Femur (tissue), 1 donor: ENCODE measurements at regions not wholly inside any gene's neighbourhood (a gene's known extent, or its start where the extent isn't known, plus 50 kb on each side); places are given as distances from the start of the nearest gene placed in this dataset.
"Not testable (repeated sequence)": the region's sequence is repeated elsewhere in the genome, so short reads cannot be mapped to it uniquely, and the experiment has no call there.

ENCODE experiments used
- DNase-seq: peaks from one replicate; pipeline ENCODE4 v3.0.0-alpha.2; 2017

DNA sequence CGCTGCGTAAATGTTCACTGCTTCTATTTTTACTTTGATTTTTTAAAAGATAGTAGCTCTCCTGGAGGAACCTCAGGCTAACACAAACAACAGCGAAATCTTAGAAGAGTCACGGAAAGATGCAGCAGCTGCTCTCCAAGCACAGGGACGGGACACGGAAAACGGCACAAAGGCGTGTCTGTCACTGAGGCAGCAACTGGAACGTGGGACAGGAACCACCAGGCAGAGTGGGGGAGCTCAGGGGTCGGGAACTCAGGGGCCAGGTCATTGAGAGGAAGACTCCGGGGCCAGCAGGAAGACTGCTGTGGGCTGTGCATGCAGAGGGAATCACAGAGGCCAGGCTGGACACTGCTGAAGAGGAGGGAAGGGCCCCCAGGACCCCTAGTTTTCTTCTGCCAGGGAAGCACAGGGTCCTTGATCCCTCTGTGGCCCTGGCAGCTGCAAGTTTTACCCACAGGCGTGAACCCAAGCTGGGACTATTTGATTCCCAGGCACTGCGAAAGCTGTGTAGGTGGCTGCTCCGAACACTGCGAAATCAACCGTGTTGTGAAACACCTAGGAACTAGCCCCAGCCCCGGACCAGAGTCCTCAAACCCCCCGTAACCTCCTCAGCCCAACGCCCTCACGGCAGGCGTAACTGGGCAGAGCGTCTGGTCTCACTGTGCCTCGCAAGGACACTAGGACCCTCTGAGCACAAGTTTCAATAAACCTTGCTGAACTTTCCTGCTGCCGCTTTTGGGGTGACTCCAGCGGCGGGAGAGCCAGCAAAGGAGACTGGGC, 263.0 kb downstream of the EIPR1 start:
- no peak for DNase-seq

DNA sequence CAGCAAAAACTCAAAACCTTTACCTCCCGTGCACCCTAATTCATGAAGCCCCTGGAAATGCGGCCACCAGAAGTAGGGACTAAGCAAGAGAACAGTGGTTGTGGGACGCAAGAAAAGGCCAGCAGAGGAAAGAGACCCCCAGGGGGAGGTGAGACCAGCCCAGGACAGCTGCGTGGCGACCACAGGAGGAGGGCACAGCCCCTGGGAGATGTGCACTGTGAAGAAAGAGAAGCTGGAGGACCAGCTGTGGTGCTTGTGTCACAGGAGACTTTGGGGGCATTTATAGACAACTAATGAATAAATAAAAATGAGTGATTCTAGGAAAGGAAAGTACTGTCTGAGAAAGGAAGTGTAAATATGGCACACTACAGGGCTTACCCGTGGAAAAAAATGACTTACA, 263.8 kb downstream of the EIPR1 start:
- no peak for DNase-seq

DNA sequence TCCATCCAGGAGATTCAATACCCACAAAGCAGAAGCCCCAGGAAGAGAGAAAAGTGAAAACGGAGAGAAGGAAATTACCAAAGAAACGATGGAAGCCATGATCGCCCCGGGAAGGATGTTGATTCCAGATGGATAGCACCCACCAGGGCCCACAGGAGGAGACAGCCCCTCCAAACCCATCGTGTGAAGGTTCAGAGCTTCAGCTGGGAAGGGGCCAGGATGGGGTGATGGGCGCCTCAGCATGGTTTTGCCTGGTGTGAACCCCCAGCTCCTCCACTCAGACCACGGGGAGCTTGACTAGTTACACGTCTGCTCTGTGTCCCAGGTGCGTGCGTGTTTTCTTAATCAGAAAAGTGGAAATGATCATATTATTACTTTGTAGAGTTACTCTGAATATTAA, 264.5 kb downstream of the EIPR1 start:
- DNase-seq: no peak

DNA sequence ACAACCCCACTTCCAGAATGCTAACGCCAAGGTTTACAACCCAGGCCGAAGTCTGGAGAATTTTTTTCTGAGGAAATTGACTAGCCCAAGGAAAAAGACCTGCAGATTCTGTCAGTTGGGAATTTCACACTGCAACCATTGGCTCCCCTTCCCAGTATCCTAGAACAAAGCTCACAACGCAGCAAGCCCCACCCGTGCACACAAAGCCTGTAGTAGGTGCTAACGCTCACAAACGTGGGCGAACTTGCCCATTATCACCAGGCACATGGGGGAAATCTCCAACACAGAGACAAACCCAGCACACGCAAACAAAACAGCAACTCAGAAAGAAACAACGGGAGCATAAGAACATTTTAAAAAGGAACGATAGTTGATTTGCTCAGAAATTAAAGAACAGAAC, 265.1 kb downstream of the EIPR1 start:
- no peak for DNase-seq

DNA sequence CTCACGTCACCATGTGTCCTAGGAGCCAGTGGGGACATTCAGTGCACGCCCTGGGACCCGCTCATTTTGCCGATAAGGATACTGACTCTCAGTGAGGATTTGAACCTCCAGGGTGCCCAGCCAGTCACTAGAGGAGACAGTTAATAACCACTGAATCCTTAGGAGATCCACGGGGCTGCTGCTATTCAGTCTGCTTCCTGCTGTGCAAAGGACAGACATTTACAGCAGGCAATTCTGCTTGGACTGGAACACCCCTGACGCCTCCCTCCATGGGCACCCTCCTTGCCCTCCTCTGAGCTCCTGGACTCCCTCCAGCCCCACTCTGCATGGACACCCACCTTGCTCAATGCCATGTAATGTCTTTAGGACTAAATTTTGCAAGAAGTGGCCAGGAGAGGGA, 265.5 kb downstream of the EIPR1 start:
- DNase-seq: no peak

DNA sequence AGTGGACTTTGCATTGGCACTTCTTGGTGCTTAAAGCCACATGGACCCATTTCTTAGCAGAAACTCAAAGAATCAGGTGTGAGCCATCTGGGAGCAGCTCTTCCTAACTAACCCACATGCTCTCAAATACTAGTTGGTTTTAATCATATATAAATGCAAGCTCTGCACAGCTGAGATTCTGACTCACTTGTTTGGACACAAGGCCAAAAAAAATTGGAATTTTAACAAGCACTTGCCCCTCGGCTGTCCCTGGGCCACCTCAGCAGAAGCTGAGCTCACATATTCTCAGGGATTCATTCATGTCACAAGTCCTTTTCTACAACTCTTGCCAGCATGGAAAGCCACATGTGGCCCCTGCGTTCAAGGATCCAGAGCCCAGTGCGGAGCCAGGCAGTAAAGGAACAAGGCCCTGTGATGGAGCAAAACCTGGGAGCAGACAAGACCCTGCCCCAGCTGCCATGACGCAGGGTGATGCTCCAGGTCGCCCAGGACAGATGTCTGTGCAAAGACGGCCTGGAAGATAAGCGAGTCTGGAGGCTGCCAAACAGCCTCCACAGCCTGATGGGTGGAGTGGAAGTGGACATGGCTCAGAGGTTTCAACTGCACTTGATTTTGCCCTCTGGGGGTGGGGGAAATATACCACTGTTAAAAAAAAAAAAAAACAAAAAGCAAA, 266.5 kb downstream of the EIPR1 start:
- DNase-seq: no peak

DNA sequence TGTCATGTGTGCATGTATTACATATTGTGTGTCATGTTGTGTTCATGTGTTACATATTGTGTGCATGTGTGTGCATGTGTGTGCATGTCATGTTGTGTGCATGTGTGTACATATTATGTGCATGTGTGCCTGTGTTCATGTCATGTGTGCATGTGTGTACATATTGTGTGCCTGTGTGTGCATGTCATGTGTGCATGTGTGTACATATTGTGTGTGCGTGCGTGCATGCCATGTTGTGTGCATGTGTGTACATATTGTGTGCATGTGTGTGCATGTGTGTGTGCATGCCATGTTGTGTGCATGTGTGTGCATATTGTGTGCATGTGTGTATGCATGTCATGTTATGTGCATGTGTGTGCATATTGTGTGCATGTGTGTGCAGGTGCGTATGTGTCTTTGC, 267.1 kb downstream of the EIPR1 start:
- no peak for DNase-seq

DNA sequence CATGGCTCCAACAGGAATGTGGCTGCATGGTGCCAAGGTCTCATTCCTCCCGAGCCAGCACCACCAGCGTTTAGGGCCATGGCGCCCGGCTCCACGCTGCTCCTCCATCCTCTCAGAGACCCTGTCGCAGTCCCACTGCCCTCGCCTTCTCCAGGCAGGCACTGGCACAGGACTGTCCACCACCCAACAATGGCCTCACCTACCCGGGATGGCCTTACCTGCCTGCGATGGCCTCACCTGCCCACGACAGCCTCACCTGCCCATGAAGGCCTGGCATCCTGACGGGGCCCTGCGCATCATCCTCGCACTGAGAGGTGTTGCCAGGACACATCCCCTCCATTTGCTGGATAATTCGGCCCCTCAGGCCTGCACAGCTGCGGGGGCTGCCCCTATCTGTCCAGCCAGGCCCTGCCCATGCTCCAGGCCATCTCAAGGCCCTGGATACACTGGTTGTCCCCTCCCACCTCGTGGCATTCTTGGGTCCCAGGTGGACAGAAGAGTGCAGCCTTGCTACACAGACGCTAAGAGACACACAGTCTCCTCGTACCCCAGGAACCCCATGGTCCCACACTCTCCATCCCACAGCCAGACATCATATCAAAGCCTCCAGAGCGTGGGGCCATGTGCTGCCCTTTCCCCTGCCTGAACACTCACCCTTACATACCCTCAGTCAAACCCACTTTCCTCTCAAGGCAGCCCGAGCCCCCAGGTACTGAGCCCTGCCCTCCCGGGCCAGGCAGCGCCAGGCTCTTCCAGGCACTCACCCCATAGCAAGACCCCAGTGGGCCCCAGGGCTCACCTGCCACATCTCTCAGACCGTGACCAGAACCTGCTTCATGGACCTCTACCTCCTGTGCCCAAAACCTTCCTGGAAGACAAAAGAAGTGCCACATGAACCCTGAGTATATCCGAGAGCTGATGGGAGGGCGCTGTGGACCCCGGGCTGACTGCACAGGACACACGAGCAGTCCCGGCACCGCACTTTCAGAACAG, 268.6 kb downstream of the EIPR1 start:
- no peak for DNase-seq

DNA sequence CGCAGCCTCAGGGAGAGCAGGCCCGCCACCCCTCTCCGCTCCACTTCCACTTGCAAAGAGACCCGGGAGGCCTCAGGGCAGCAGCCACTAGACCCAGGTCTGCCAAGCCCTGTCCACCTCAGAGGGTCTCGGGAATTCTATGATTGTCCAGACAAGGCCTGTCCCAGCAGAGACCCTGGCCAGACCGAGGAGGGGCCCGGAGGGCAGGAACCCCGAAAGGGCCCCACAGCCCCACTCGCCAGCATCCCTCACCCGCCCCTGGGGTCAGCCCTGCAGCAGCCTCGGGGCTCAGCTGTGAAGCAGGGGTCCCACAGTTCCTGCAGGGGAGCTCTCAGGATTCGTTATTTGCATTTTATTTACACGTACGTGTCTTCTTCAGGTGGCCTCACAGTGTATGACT, 269.5 kb downstream of the EIPR1 start:
- DNase-seq: no peak

DNA sequence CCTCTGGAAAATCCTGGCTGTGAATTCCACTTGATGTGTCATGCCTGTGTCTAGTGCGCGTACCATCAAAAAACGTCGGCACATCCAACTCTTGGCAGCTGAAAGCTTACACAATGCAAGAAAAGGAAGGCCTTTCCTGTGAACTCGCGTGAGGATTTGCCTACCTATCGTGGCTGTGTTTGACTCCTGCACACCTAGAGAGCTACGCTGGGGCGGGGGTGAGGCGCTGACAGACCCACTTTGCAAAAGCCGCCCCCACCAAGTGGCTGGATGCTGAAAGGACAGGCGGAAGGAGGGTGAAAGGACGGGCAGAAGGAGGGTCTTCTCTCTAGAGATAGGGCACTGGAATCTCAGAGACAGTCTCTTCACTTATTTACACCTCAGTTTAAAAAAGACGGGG, 270.1 kb downstream of the EIPR1 start:
- no peak for DNase-seq

DNA sequence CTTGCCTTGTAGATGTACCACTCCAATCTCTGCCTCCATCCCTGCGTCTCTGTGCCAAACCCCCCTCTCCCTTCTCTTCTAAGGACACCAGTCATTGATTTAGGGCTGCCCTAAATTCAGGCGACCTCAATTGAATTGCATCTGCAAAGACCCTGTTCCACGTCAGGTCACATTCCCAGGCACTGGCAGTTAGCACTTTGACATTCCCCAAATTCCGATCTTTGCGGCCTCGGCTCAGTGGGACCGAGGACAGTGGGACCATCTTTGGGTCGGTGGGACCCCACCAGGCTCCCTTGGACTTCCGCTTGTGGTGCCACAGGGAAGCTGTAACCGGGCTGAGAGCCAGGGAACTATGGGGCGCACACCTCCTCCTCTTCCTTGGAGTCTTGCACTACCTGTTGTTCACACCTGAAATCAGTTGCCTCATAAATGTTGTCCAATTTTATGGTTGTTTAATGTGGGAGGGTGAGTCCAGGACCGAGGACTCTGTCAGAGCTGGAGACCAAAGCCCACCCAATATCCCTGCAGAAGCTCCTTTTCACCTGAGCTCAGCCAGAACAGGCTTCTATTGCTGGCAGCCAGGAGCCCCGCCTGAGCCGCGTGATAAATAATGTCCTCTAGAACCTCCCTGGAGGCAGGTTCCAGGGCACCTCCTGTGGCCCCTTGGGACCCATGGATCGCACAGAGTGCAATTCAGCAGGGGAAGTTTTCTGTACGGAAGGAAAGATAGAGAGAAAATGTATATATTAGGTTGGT, 271.6 kb downstream of the EIPR1 start:
- DNase-seq: no peak

DNA sequence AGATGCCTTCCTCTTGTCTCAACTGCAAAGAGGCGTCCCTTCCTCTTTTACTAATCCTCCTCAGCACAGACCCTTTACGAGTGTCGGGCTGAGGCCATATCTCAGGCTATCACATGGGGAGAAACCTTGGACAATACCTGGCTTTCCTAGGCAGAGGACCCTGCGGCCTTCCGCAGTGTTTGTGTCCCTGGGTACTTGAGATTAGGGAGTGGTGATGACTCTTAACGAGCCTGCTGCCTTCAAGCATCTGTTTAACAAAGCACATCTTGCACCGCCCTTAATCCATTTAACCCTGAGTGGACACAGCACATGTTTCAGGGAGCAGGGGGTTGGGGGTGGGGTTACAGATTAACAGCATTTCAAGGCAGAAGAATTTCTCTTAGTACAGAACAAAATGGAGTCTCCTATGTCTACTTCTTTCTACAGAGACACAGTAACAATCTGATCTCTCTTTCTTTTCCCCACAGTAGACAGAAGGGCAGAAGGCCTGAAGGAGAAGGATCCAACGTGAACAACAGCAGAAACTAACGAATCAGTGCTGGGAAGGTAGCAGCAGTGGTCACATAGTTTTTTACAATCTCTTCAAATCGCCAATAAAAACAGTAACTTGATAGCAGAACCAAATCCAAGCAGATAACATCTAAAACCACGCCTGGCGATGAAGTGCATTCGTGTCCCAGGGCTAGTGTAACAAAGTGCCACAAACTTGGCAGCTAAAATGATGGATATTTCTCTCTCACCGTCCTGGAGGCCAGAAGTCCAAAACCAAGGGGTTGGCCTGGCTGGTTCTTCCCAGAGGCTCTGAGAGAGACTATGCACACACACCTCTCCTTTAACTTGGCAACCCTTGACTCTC, 272.4 kb downstream of the EIPR1 start:
- DNase-seq: not testable (repeated sequence)

DNA sequence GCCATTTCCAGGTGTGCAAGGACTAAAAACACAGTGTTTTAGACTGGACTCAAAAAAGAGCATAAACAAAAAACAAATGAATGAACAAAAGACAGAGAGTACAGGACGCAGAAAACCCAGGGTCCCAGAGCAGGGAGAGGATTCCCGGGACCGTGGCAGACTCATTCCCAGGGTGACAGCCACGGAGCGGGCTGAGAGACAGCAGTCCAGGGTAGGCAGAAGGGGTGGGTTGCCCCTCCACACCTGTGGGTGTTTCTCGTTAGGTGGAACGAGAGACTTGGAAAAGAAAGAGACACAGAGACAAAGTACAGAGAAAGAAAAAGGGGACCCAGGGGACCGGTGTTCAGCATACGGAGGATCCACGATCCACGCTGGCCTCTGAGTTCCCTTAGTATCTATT, 273.4 kb downstream of the EIPR1 start:
- DNase-seq: no peak

DNA sequence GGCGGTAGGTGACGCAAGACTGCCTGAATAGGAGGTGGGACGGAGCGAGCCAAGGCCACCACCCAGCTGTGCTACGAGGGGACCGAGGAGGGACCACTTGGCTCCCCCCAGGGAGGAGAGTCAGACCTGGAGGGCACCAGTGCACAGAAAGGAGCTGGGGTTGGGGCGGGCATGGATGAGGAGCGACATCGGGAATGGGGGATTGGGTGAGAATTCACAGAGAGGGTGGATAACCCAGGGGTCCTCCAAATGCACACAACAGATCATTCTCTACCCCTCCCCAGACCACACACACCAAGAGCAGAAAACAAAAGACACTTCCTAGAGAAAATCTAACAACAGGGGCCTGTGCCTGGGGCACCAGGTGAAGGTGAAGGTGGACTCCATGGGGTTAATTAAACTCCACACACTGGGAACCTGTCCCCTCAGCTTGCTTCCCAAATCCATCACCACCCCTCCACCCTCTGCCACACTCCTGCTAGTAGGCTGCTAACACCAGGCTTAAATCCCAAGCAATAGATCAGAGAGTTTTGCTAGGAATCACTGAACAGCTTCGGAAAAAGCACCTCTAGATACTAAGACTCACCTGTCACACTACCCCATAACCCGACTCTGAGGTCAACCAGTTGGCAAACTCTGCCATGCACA, 274.6 kb downstream of the EIPR1 start:
- no peak for DNase-seq

DNA sequence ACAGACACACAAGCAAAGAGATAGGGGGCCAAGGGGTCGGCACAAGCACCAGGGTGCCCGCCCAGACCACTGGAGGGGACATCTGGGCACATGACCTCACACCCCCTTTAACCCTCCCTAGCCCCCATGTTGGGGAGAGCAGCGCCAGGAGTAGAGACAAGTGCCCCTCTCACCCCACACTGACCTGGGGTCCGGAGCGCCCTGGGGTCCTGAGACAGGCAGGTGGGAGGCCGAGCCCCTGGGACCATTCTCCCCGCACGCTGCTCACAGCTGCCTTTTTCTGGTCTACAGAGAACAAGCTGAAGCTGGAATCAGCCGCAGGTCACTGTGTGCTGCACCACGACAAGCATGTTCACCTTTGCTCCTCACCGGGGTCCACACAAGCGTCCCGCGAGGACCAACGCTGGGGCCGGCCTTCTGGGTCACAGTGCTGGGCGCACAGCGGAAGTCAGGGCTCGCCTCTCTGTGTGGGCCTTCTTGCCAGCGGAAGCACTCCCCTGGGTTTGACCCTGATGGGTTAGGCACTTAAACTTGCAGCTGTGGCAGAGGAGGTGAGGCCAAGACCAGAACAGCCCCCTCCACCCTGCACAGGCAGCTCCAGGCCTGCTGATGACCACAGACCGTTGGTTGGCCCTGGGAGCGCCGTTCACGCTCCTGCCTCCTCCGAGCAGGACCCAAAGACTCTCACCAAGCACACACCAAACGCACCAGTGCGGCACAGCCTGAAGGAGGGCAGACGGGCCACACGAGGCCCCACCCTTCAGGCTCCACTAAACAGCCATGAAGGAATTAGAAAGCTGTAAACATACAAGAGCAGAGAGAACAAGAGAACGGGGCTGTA, 275.3 kb downstream of the EIPR1 start:
- no peak for DNase-seq

DNA sequence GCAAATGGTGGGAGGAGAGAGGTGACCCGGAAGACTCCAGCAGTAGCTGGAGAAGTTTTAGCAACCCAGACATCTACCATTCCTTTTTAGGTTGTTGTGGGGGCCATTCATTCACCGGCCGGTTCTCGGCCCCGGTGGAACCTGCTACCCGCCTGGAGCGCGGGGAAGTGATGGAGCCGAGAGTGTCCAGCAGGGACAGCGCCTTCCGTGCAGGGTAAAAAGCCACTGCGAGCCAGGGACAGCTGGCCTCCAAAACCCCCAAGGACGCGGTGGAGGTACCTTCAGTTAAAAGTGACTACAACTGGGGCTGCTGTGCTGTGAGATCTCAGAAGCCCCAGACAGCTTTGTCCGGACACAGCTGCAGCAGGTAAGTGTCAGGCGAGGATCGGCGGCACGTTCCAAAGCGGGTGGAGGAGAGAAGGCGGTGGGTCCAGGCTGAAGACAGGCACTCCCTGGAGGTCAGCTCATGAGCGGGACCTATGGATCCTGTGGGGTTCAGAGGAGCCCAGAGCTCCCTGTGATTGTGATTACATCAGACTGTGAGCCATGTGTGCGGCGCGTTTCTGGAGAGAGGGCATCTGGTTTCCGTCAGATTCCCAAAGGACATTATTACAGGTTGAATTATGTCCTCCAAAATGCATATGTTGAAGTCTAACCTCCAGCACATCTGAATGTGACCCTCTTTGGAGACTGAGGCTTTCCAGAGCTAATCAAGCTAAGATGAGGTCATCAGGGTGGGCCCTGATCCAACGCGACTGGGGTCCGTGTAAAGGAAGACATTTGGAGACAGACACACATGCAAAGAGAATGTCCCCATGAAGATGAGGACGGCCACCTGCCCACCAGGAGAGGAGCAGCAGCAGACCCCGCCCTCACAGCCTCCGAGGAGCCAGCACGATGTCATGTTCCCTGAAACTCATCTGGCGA, 276.3 kb downstream of the EIPR1 start:
- DNase-seq: no peak

DNA sequence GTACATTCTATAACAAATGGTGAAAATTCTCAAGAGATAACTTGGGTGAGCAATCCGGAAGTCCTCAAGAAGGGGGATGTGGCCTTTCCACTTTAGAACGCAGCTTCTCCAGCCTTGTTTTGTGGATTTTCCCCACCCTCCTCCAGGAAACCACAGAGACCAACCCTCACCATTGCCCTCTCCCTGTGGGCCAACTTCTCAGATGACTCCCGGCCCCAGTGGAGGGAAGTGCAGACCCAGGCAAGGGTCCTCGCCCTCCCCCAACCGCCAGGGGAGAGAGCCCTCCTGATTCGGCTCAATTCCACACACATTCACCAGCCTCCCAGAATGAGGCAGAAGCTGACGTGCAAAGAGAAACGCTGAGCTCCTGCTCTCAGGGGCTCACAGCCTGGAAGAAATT, 277.2 kb downstream of the EIPR1 start:
- no peak for DNase-seq

DNA sequence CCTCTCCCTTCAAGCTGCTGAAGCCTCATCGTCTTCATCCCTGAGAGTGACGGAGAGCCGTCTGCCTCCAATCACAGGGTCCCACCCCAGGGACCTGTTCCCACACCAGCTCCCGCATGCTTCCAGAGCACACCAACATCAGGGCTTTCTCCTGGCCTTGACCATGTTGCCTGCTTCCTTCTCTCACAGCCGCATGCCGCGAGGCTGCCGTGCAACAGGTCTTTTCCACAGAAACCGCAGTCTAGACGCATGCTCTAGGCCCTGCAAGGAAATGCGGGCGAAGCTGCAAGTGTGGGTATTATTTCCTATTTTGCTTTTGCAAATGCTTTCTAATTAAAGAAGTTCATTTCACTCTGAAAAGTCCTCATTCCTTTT, 277.8 kb downstream of the EIPR1 start:
- no peak for DNase-seq
